GM21786 (cell line): ENCODE measurements at regions not wholly inside any gene's neighbourhood (a gene's known extent, or its start where the extent isn't known, plus 50 kb on each side); places are given as distances from the start of the nearest gene placed in this dataset.
"Not testable (repeated sequence)": the region's sequence is repeated elsewhere in the genome, so short reads cannot be mapped to it uniquely, and the experiment has no call there.

Experiments used
- ATAC-seq: cut with Tn5 transposase; IDR thresholded peaks from one replicate; pipeline ENCODE4 v1.9.1; 2021; ENCODE audit not compliant: unreplicated experiment

DNA sequence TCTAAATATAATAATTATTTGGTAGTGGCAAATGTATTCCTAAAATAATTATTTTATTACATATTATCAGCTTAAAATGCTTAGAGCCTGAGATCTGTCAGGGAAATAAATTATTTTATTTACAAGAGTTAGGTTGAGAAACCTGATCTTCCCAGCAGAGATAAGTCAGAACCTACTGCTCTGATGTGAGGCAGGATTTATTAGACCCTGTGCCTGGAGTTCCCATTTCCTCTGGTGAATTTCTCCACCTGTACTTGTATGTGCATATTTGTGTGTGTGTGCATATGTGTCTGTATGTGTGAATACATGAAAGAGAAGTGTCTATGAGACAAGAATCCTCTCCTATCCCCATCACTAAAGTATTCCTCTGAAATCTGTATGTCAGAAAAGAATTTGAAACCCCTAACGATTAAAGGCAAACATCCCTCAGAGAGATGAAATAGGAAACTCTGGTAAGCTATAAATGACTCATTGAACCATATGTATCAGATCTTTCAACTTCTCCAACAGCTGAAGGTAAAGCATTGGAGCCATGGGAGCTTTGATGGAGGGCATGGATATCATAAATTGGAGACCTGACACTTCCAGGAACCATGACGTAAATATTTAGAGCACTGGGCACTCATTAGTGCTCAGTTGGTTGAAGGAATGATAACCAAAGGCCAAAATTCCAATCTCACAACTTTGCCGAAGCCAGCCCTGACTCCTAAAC lies 190.9 kb downstream of the XPNPEP1 start:
- no peak for ATAC-seq

GRCh38 chr10:109729895-109730294 lies 193.4 kb downstream of the XPNPEP1 start:
- ATAC-seq = not testable (repeated sequence)

GRCh38 chr10:109727436-109727835 lies 195.9 kb downstream of the XPNPEP1 start:
- ATAC-seq = no peak

DNA sequence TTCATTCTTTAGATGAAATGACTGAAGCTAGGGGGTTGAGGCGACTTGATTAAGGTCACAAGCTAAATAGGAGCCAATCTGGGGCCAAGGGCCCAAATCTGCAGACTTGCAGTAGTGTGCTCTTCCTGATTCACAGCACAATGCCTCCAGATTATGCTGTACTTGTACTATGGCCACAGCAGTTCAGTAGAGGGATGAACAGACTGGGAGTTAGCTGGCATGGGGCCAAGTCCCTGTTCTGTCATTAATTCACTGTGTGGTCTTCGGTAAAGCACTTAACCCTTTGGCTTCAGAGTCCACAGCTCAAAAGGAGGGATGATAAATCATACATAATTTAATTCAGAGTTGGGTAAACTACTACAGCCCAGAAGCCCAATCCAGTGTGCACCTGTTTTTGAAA lies 196.8 kb downstream of the XPNPEP1 start:
- ATAC-seq = no peak

GRCh38 chr10:109723305-109723704 lies 200.0 kb downstream of the XPNPEP1 start:
- no peak for ATAC-seq

DNA sequence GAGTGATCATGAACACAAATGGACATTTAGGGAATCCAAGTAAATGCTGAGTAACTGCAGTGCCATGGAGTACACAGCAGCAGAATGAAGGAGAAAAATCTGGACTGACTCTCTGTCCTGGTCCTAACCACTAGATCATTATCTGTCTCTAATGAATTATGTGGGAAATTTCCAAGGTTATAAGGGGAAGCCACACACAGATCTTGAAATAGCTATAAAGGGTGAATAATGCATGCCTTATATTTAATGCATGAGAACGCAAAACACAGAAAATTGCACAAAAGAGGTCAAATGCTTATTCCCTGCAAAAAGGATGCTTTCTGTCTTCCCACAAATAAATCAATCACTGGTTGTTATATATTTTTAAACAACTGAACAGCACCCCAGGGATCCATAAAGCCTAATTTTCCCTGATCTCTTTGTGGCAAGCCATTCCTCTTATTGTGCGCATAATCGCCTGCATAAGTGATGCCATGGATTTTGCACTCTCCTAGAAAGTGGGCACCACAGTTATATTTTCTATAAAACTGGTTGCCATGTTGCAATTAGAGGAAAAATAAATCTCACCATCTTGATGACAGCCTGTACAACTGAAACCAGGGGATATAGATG lies 201.8 kb downstream of the XPNPEP1 start:
- ATAC-seq = no peak

DNA sequence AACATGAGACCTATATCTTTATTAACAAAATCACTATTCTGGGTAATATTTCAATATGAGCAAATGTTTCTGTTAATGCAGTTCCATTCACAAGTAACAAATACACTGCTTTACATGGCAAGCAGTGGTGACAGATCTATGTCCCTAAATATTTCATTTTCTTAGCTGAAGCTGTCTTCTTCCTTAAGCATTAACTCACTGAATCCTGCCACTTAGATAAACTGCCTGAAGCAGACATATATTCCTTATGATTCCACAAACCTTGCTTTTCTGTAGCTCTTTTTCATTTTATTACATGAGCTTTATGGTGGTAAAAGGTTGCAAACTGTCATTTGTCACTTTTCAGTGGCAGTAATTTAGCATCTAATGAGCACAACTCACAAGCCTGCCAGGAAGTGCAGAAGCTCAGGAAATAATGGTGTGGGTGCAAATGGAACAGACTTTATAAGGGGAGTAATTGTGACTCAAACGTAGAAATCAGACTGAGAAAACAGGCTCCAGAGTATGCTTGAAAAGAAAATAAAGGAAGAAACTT lies 217.2 kb downstream of the XPNPEP1 start:
- ATAC-seq = no peak

GRCh38 chr10:109701633-109702215 lies 221.6 kb downstream of the XPNPEP1 start:
- no peak for ATAC-seq

DNA sequence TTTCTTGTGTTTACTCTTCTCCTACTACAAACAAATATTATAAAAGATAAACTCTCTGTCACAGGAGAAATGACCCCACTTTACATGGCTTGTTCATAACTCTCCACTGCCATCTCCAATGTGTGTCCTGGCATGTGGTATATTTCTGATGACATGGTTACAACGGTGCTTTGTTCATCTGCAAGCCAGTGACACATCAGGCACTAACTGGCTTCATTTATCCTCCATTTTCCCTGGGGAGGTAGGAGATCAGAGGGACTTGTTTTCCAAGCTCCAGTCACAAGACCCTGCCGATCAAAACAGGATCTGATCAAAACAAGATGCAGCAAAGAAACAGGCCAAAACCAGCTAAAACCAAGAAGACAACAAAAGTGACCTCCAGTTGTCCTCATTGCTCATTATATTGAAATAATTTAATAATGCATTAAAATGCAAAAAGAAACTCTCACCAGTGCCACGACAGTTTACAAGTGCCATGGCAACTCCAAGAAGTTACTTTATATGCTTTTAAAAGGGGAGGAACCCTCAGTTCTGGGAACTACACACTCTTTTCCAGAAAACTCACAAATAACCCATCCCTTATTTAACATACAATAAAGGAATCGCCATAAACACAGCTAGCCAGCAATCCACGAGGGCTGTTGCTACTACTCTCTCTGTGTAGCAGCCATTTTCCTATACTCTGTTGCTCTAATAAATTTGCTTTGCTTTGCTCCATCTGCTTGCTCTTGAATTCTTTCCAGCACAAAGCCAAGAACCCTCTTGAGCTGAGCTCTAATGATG lies 224.2 kb downstream of the XPNPEP1 start:
- no peak for ATAC-seq

GRCh38 chr10:109698086-109698485 lies 225.2 kb downstream of the XPNPEP1 start:
- no peak for ATAC-seq

DNA sequence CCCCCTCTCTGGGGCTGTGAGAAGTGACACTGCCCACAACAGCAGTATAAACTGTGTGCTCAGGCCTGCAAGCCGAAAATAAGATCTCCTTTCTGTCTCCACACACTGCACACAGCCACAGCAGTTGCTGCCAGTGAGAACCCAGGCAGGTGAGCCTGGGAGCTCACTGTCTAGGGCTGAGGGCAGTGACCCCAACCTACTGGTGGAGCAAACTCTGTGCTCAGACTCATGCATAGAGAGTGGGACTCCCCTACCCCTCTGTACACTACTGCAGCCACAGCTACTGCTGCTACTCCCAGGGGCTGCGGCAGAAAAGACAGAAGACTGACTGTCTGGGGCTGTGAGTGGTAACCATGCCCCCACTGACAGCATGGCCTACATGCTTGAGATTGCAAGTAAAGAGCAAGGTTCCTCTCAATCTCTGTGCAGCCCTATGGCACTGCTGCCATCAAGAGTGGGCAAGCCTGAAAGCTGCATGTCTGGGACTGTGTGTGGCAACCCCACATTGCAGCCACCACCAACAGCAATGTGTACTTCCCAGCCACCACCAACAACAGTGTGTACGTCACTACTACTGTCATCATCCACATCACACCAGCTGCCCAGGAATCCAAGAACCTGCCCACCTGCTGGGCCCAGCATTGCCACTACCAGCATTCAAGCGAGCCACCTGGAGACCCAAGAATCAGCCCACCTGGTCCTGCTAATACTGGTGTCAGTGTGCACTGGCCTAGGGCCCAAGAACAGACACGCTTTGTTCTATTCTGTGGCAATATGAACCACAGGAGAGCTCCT lies 226.1 kb downstream of the XPNPEP1 start:
- ATAC-seq = no peak

DNA sequence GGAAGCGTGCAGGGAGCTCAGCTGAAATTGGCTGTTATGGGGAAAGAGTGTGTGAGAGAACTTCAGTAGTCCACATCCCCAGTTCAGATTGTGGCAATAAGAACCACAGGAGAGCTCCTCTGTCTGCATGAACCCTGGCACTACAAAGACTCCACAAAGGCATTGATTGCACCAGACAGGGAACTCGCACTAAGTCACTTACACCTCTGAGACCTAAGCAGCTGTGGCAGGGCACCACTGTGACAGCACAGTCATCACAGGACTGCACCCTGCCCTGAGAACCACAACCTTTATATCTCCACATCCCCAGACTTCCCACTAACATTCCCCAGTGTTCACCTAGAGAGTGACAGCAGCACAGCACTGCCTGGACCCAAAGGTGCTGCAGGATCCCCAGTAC lies 226.8 kb downstream of the XPNPEP1 start:
- ATAC-seq = no peak

- ATAC-seq = no peak
Observed at GRCh38 chr10:109695988-109696387, 227.3 kb downstream of the XPNPEP1 start.

GRCh38 chr10:109689785-109690184 lies 233.5 kb downstream of the XPNPEP1 start:
- ATAC-seq = no peak

DNA sequence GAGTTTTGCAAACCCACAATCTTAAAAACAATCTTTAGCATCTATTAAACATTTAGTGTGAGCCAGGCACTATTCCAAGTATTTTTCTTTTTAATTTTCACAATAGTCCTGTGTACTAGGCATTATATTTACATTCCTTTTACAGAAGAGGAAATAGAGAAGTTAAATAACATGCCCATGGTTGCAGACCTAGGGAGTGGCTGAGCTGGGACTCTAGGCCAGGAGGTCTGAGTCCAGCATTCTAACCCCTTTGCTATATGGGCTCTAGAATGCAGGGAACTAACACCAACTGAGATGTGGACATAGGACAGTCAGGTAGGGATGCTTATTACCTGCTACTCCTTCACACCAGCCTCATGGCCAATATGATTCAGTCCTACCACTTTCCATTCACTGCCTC lies 243.8 kb downstream of the XPNPEP1 start:
- ATAC-seq = no peak

GRCh38 chr10:109678857-109679256 lies 244.5 kb downstream of the XPNPEP1 start:
- ATAC-seq = no peak

- no peak for ATAC-seq
Observed at GRCh38 chr10:109676703-109677102, 246.6 kb downstream of the XPNPEP1 start.

DNA sequence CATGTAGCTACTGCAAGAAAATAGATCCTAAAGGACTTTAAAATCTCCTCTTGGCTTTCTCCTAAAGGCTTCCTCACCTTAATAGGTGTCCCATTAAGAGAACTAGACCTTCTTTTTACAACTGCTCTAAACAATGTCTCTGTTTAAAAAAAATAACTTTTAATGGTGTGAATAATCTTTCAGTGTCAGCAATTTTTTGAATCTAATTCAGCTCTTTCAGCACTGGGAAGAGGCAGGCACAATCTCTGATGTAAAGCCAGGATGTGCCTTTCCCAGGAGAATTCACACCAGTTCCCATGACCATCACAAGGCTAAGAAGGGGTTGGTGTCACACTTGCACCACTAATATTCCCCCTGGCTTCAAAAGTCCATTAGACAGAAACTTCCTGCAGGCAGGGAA lies 254.6 kb downstream of the XPNPEP1 start:
- ATAC-seq = no peak

- no peak for ATAC-seq
Observed at GRCh38 chr10:109668154-109668665, 255.1 kb downstream of the XPNPEP1 start.

- ATAC-seq = no peak
Observed at GRCh38 chr10:109665321-109665720, 258.0 kb downstream of the XPNPEP1 start.
